SIG-M5 treated with dmso at 0.1 percent for 504 hours (cell line): ENCODE measurements at regions not wholly inside any gene's neighbourhood (a gene's known extent, or its start where the extent isn't known, plus 50 kb on each side); places are given as distances from the start of the nearest gene placed in this dataset.

ENCODE experiments used
- DNase-seq: peaks from one replicate; lab custom pipeline; 2025; ENCODE audit not compliant: unreplicated experiment; lab: John Stamatoyannopoulos, UW

DNA sequence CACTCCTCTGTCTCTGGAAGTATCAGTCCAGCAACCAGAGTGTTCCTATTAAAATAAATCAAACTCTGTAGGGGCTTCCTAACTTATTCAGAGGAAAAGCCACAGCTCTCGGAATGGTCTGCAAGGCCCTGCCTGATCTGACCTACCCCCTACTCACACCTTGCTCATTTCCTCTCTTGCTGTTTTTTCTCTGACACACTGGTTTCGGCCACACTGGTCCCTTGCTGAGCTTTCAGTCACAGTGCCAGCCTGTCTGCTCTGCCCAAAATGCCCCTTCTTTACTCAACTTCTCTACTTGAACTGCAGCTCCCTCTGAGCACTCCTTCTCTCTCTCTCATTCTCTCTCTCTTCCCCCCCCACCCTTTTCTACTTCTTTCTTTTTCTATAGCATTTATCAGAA is 430.2 kb downstream of the UTRN start:
- no peak for DNase-seq

DNA sequence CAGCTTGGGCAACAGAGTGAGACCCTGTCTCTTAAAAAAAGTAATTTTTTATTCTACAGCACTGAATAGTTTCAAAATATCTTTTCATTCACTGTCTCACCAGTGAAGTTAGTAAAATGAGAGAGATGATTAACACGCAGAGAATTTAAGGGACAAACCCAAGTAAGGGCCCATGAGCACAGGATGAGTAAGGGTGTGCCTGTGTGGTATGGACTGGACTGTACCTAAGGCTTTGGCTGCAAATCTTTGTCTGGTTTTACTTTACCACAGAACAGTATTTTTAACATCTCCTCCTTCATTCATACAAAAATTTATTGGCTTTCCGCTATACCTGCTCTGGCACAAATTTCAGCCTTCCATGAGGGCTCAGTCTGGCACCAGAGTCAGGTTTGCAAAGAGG is 433.3 kb downstream of the UTRN start:
- DNase-seq = no peak

DNA sequence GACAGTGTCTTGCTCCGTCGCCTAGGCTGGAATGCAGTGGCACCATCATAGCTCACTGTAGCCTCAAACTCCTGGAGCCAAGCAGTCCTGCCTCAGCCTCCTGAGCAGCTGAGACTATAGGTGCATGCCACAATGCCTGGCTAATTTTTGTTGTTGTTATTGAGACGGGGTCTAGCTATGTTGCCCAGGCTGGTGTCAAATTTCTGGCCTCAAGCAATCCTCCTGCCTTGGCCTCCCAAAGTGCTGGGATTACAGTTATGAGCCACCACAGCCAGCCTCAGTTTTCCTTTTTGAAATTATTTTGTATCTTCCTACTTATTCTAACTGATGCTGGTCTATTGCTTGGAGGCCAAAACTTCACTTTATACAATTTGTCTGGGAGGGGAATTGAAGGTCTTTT is 436.1 kb downstream of the UTRN start:
- DNase-seq = no peak

DNA sequence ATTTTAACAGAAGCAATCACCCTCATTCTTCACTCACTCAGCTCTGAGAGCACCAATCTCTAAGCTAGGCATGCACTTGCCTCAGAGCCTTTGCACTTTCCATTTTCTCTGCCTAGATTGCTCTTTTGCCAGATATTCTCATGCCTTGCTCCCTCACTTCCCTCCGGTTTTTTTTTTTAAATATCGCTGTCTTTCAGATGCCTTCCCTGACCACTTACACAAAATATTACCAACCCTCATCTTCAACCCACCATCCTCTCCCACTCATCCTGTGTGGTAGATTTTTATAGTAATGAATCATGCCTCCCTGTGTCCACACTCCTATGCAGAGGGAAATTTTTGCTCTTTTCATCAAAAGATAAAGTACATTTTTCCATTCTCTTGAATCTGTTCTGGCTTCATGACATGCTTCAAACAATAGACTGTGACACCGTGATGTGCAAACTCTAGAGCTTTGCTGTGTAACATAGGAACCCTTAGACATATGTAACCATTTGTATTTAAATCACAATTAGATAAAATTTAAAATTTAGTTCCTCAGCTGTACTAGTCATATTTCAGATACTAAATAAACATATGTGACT is 437.1 kb downstream of the UTRN start:
- no peak for DNase-seq

DNA sequence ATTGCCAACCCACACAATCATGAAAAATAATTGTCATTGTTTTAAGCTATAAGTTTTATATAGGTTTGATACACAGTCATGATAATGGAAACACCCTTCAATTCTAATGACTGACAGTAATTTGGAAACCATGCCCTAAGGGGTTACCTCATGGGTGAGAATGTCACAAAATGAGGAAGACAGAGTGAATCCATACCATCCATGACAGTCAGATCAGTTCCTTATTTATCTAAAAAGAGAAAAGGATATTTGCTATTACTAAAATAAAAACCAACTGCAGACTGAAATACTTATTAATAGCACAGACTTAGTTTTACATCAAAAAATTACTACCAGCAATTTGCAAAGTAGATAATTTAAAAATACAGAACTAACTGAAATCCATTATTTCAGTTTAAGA is 437.8 kb downstream of the UTRN start:
- DNase-seq = peak; percentile 39

DNA sequence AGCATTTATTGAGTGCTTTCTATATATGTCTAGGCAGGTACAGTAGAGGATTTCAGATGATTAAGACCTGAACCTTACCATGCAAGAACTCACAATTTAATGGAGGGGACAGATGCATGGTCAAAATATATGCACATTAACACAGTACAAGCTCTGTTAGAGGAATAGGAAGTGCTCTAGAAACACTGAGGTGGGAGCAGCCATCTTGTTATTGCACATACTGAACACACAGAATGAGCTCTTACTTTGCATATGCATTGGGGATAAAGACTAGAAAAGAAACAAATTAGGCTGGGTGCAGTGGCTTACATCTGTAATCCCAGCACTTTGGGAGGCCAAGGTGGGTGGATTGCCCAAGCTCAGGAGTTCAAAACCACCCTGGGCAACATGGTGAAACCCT is 438.3 kb downstream of the UTRN start:
- DNase-seq = no peak

DNA sequence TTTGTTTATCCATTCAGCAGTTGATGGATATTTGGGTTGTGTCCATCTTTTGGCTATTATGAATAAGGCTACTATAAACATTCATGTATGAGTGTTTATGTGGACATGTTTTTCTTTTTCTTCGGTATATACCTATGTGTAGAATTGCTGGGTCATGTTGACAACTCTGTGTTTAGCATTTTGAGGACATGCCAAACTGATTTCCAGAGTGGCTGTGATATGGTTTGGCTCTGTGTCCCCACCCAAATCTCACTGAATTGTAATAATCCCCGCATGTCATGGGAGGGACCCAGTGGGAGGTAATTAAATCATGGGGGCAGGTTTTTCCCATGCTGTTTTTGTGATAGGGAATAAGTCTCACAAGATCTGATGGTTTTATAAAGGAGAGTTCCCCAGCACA is 439.7 kb downstream of the UTRN start:
- DNase-seq = no peak

DNA sequence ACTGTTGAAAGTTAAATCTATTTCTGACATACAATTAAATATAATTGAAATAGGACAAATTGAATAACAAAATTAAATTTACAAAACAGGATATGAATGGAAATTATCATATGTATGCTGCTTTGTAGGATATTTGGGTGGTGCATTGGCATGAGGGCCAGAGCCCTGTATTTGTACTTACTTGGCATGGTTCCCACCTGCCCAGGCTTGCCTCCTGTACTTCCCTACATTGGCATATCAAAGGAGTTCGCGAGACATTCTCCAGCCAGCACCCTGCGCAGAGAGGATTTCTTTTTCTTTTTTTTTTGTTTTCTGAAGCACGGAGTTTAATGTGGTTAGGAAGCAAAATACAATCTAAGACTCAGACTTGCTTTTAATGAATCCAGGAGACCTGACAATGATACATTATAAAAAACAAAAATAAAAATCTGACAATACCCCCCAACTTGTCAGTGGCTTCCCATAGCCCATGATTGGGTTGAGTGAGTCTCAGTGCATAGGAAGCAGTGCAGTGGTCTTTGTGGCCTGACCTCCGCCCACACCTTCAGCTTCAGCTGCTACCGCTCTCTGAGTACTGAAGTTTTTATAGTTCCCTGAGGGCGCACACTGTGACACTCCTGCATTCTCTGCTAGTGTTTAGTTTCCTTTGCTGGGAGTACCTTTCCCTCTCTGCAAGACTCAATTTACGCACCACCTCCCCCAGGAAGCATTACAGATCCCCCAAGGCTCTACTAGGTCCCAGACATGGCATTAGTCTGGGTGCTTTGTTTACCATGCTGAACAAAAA is 440.8 kb downstream of the UTRN start:
- DNase-seq = no peak

DNA sequence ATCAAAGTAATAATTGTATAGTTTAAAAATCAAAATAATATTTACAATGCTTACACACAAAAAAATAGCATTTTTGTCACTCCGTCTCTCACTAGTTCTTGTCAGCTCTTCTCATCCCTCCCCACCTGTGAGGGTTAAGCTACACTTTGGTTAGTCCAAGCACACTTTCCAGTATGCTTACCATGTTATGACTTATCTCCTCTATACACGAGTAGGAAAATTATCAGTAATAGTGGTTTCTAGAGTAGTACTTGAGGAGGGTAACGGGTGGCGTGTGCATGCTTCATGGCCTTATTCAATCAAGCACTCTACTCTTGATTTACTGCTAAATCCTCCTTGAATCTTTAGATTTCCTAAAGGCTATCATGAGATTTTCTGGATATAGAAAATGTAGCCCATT is 443.7 kb downstream of the UTRN start:
- DNase-seq = no peak

DNA sequence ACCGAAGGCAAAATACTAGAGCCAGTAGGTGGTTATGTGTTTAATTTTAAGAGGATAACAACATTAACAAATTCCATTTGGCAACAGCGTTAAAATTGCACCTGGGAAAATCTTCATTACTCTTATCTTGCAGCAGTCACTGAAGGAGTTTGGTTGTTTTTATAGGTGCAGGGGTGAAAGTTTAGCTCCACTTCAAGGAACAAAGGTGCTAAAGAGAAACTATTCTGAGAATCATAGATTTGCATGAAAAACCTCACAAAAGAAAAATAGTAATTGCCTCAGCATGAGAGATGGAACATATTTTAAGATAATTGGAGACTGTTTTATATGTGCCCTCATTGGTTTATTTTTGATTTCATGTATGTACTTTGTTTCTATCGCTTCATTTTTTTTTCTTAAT is 444.4 kb downstream of the UTRN start:
- no peak for DNase-seq

DNA sequence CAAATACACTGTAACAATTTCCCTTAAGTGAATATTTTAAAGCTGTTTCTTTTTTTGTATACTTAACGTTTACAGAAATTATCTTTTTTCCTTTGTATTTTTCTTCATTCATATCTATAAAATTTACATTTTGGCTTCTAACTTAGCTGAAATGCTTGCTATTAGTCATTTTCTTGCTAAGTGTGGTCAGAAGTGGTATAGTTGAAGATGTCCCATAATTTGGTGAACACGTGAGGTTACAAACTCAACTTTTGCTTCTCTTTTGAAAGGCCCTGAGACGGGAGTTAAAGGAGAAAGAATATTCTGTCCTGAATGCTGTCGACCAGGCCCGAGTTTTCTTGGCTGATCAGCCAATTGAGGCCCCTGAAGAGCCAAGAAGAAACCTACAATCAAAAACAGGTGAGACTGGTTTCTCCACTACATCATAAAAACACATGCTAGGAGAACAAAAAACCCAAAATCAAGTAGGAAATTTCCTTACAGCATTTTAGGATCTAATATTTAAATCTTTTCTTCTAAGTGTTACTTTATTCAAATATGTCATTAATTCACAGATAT is 445.0 kb downstream of the UTRN start:
- DNase-seq = no peak

DNA sequence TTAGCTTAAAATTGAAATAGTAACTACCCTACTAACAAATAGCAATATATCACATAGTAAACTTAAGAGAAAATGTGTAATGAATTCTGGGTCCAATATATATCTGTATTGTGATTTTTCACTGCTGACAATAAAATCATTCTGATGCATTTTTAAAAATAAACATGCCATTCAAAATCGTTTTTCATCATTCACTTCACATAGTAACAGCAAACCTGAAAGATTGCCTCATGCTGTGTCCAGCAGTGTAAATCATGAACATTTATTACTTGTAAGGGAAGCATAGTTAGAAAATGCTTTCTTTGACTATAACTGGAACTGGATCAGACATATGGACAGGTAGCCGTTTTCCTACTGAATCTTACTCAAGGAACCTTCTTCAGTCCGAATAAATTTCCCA is 446.1 kb downstream of the UTRN start:
- no peak for DNase-seq

DNA sequence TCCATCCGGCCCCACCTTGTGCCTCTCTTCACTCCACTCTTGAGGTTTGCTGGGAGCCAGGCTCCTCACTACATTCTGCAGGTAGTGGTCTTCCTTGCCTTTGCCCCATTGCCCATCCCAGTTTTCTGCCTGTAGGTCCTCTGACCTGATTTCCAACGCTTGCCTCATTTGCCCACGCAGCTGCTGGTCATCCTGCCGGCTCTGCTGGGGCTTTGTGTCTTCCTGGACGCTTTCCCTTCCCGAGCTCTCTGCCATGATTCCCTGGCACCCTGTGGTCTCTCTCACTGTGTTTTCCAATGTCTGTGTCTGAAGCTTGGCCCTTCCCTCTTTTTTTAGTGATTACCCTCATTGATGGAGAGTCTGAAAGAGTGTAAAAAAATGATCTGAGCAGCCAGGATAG is 451.6 kb downstream of the UTRN start:
- no peak for DNase-seq

DNA sequence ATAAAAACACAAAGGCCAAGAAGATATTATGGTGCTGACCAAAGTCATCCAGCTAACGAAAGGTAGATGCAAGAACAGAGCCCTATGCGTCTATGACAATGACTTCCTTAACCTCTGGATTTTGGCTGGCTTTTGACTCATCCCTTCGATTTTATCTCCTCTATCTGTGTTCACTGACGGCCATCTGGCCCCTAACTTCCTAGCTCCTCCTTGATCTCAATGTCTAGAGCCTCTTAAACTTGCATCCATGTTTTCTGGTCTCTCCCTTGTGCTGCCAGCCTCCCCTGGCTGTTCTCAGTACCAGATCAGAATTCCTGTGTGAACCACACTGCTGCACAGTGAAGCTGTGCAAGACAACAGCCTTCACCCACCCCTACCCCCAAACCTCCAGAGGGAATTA is 452.9 kb downstream of the UTRN start:
- DNase-seq = no peak

DNA sequence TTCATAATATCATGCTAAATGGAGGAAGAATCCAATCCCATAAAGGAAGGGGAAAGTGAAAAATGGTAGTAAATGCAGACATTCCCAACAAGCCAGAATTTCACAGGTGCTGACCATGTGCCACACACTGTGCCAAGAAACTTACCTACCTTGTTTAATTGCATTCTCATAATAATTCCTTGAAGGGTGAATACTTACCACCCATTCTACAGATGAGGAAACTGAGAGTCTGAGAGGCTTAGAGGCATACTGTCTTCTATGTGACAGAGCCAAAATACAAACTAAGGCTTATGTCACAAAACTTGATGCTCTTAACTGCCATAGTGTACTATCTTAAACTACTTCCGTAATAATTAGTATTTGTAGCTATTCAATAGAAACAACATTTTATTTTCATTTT is 454.7 kb downstream of the UTRN start:
- no peak for DNase-seq

DNA sequence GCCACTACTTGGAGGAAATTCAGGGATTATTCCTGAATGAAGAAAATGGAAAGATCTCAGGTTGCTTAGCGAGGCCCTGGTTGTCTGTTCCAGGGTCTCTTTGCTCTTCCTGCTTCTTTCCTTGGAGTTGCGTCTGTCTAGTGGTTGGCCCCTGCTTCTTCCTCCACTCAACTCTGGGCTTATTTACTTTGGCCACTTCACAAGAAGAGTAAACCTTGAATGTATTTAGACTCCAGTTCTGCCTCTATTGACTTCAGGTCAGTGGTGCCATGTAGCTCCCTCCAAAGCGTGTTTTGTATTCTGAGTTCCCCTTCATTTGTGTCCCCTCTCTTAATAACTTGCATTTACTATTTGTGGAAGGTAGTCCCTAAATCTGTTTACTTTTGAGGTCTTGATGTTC is 456.5 kb downstream of the UTRN start:
- DNase-seq = no peak

DNA sequence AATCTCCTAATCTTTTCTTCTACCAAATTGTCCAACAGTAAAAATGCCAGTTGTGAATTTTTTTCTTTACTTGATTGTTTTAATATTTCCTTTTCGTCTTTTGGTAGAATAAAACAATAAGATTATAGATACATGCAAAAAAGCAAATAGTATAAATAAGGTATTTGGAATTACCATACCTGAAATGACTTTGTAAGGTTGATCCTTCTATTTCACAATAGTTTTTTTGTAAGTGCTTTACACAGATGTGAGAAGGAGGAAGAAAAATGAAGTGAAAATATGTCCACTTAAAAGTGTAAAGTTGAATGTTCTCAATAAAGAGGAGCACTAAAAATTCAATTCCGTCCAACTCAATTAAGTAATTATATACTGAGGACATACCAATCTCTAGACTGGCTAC is 457.6 kb downstream of the UTRN start:
- no peak for DNase-seq

DNA sequence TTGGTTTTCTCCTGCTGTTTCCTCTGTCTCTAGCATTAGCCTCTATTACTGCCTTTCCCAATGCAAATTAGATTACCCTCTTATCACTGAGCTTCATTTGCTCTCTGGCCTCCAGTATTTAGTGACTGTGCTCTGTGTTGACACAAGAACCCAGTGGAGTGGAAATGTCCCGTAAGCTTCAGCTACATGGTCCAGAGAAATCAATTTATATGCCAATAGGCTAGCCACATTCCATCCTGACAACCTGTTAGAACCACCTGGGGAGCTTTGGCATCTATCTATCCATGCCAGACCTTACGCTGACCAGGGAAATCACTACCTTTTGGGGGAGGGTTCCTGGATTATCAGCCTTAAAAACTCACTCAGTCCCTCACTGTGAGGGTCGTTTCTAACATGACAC is 459.6 kb downstream of the UTRN start:
- no peak for DNase-seq

DNA sequence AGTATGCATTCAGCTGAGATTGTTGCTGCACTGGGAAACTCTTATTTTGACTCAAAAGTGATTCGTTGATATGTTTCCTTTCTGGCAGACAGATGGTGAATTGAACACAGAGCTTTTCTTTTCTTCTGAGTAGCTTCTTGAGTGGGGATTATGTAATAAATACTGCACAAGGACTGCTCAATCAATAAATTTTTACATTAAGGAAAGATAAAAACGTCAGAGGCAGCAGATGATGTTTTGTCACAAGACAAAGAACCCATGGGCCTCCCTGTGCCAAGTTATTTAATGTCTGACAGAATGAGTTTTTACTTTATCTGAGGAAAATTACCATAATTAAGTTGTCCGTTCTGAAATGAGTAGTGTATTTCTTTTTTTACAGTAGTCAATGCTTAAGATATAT is 460.3 kb downstream of the UTRN start:
- DNase-seq = no peak

DNA sequence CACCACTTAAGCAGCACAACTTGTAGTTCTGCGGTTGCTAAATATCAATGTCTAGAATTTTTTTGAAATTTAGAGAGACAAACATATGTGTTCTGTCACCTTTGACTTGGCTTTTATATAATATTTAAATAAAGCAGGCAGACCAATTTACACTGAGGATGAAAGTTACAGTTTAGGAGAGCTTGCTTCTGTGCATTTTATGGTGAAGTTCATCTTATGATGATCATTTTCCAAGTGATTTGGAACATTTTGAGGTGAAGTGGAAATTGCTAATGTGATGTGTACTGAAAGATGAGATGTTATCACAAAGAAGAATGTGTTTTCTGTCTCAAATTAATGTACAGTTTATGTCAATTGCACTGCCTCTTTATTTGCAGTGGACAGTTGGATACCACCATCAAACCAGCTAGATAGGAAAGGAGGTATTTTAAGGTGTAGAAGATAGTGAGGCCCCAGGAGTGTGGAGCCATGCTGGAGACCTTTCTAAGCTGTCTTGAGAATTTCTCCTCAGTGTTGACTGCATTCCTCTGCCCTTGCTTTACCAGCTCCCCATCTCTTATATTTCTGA is 461.9 kb downstream of the UTRN start:
- no peak for DNase-seq

DNA sequence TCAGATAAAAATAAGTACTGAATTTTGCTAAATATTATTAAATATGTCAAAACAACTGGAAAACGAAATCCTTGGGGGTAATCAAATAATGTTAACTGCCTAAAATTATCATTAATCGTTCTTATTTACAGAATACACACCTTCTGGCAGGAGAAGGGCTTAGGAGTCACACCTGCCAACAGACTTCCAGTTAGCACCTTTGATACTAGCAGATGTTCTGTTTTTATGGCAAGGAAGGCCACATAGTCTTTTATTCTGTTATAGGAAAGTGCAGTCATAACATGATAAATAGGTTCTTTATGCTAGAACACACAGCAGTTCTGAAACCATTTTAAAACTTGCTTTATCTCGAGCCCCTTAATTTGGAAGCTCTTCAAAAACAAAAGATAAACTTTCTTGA is 464.1 kb downstream of the UTRN start:
- DNase-seq = no peak

DNA sequence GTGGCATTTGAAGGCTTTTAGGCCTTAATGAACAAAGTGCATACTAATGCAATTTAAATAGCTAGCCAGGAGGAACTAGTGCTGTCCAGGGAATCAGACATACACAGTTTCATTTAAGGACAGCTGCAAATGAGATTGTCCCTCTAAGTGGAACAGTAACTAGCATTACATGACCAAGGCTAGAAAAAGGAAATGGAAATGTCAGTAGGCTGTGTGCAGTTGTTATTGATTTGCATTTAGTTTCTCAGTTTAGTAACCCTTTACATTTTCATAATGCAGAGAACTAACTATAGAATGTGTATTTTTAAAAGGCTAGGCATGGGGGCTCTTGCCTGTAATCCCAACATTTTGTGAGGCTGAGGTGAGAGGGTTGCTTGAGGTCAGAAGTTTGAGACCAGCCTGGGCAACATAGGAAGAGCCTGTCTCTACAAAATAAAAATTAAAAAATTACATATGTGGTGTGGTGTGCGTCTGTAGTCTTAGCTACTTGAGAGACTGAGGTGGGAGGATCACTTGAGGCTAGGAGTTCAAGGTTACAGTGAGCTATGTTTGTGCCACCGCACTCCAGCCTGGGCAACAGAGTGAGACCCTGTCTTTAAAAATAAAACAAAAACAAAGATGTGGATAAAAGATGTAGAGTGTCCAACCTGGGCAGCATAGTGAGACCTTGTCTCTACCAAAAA is 468.0 kb downstream of the UTRN start:
- DNase-seq = no peak
